Stimulated activated naive CD8-positive, alpha-beta T cell treated with anti-CD3 and anti-CD28 coated beads, Interleukin-15, Interleukin-2, amounts not matched to agents 100 U/mL and 50 U/mL, for 24 hours (primary cell): ENCODE measurements at regions not wholly inside any gene's neighbourhood (a gene's known extent, or its start where the extent isn't known, plus 50 kb on each side); places are given as distances from the start of the nearest gene placed in this dataset.

Source experiments
- ATAC-seq: fragments of 150-1000 bp; cut with Tn5 transposase; one replicate; pipeline ENCODE4 v1.10.0; 2021
- DNase-seq: peaks from one replicate; pipeline ENCODE4 v3.0.0; 2021

DNA sequence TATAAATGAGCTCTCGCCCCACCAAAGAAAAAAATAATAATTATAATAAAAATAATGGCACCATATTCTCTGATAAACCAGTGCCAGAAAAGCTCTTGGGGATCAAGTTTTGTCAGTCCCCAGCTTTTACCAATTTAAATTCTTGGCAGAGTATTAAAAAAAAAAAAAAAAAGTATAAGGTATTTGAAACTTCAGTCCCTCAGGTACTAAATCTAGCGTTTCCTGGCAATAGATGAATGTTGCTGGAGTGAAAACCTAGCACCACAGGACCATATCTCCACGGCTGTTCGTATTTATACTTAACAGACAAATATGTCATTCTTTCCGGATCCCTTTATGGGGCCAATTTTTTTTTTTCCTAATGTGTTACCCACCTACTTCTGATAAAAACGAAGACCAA is 646.2 kb downstream of the CCDC171 start:
- DNase-seq, result no peak

DNA sequence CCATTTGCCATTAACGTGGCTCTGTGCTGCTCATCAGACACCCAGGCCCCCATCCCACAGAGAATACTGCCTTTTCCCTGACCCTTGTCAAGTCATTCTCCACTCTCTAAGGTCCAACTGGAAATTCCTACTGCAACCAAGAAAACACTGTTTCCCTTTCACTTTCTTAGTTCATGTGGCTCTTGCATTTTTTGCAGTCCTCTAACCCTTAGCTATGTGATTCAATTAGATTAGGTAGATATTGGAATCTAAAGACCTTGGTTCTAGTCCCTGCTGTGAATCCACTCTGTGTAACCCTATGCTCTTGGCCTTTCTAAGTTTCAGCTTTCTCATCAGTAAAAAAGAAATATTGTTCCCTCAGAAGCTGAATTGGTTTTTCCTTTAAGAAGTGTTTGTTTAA is 649.4 kb downstream of the CCDC171 start:
- ATAC-seq (no peak), DNase-seq (no peak)

More for the DNA sequence above, 646.2 kb downstream of the CCDC171 start:
- no peak for ATAC-seq

DNA sequence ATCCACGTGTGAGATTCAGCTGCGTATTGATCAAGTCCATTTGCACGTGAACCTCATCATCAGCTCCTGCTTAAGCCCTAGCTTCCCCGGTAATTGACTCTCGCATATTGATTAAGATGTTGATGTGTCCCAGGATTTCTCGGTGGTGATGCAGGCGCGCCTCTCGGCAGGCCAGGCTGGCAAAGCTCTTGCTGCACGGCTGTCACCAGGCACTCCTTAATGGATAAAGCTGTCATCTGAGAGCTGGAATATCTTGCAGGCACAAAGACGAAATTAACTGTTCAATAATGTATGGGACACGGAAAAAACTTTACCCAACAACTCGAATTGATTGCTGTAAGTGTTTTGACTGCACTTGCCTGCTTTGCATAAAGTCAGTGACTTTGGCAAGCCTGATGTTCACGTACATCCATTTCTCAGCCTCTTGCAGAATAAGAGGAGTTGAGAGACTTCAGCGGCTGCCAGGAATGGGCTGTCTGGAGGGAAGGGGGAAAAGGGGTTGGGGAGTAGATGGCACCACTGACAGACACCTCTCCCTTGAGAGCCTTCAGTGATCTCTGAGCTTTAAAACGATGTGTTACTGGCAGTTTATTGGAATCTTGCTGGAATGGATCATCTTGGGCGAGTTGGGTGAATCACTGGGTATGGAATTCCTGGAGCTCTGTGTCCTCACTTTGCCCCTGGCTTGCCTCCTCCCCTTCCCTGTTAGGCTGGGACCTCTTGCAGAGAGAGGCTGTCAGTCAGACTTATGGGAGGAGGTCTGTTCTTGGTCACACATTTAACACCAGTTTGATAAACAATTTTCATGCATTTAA is 650.3 kb downstream of the CCDC171 start:
- DNase-seq, result no peak
- no peak for ATAC-seq

DNA sequence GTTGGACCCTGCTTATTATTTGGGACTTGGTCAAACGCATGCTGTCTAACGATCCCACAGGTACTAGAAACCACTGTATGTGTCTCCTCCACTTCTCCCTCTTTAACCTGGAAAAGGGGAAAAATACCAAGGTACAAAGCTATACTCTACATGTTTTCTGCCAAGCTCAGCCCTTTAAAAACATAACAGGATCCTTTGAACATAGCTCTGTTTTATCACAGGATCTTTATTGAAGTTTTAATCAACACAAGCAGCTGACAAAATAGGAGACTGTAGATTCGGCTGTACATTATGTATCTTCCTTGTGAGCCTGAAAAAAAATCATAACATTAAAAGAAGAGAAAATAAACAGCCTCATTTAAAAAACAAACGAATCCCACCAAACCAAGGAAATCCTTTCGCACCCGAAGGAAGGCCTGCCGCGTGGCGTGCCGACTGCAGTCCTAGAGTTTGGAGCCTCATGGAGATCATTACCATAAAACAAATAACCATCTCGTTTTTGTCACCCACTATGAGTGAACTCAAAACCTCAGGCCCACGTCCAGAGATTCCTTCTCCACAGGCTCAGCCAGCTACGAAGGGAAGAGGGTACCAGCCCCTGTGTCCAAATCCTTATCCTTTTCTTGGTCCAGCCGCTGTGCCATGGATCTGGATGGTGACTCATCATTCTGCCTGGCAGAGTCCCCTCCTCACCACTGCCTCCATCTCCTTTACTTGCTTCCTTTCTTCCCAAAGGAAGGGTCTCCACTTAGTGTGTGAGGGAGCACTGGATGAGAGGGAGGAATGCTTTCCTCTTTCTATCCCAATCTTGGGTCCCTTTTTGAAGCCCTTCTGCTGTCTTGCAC is 651.1 kb downstream of the CCDC171 start:
- DNase-seq (no peak), ATAC-seq (no peak)

DNA sequence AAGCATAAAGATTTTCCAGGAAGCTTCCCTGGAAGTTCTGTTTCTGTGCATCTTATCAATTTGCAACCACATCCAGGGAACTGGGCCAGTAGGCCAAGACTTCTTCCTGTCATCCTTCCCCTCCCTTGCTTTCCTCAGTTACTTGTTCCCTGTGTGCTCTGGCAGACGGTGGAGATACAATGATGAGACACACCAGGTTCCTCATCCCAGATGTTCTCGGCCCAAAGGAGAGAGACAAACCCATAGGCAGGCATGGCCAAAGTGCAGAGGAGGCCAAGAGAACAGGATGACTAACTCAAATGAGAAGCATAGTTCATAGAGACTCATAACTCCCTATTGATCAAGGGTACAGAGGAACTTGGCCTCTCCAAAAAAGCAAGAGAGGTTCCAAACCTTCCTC is 652.6 kb downstream of the CCDC171 start:
- no peak for ATAC-seq

DNA sequence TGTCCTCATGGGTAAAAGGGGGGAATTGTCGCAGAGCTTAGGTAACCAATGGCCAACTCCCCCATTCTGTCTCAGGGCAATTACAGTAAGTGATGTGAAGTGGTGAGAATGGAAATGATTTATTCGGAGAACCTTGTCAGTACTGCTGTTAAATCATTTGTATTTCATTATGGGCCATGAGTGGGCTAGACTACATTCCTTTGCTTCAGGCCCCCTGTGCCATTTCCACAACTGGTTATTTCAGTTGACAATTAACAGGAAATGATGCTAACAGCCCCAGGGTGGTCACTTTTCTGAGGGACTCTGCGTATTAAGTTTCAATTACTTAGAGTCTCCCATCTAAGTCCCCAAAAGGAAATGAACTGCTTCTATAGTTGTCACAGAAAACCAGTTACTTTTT is 653.7 kb downstream of the CCDC171 start:
- ATAC-seq (no peak), DNase-seq (no peak)

More for the DNA sequence above, 652.6 kb downstream of the CCDC171 start:
- DNase-seq, result no peak

DNA sequence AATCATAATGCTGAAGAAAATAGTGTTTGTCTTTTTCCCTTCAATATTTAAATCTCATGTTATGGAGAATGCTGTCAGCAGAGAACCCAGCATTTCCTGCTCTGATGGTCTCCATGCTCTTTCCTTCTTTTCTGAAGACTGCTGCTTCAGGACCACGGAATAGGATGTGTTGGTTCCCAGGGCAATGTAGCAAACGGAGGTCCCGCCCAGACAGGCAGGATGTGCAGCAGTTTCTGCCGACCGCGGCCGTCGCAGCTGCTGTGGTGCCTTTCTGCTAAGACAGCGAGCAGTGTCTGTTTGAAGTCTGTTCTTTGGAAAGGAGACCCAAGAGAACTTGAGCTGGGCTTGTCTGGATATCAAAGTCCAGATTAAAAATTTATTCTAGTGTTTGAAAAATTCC is 654.3 kb downstream of the CCDC171 start:
- ATAC-seq, result no peak

DNA sequence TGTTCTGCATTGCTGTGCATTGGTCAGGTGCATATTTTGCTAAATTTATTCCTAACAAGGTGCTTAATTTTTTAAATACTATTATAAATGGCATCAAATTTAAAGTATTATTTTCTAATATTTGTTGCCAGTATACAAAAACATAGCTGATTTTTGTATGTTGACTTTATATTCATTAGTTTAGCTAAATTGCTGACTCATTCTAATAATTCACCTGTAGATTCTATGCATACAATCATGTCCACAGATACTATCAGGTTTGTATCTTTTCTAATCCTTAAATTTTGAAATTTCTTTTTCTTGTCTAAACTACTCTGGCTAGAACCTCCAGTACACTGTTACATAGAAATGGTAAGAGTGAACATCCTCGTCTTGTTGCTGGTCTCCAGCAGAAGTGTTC is 657.6 kb downstream of the CCDC171 start:
- DNase-seq (no peak), ATAC-seq (no peak)

More for the DNA sequence above, 654.3 kb downstream of the CCDC171 start:
- peak; percentile 43 for DNase-seq

DNA sequence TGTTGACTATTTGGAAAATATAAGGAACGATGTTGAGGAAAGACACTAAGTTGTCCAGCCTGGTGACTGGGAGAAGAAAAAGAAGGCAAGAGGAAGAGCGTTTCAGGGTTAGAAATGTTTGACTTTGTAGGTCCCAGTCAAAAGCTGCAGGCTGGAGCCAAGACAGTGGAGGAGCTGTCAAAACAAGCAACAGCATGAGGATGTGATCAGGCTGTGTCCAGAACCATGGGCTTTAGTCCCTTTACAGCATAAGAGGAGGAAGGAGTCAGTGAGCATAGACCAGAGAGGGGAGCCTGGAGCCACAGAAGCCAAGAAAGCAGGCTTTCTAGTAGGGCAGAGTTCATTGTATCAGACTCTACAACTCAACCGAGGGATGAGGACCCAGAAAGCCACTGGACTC is 658.5 kb downstream of the BNC2 start:
- ATAC-seq (no peak), DNase-seq (no peak)

DNA sequence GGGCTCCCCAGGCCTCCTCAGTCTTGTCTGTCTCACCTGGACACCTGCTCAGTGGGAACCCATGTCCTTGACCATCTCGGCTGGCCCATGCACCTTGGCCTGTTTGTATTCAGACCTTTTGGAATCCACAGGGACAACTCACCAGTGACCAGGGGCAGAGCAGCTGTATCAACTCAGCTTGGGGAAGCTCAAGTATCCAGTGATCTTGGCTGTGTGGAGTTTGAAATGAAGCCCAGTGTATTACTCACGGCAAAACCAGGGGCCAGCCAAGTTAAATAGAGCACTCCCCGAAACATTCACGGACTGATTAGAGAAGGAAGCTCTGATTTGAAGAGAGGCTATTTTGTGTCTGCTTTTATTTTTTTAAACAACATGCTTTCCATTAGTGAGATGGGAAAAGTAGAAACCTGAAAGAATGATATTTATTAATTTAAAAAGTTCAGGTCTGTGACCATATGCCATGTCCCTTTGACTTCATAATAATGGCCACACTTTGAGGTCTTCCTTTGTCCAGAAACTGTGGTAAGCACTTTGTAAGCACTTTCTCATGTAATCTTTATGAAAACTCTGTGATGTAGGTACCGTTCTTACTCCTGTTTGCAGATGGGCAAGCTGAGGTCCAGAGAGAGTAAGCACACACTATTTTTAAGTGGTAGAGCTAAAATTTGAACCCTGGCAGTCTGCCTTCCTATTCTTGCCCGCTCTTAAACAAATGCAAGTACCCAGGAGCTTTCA is 656.5 kb downstream of the BNC2 start:
- DNase-seq (no peak), ATAC-seq (no peak)

DNA sequence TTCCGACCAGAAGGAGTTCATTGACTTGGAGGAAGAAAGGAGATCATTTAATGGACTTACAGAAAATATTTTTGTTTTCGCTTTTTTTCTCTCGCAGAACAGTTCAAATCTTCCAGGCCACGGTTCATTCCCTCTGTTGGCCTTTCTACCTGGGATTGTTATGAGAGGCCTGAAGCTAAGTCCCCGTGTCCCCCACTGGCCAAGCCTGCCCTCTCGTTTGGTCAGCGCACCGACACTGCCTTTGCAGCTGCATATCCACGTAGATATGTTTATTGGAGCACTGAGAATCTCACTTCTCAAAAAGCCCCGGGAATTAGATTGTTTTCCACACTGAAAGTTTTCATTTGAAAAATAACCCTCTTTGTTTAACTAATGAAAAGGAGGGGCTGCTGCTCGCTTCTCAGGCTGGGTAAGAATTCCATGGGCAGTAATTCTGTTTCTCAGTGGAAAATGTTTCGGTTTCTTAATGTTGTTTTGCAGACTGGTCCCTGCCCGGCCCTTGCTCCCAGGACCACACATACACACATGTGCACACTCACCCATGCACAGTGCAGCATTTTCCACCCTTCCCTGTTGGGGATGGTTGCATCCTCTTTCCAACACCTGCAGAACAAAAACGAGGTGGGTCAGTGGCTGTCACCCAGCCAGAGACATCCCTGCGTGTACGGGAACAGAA is 655.7 kb downstream of the BNC2 start:
- DNase-seq (no peak), ATAC-seq (no peak)

DNA sequence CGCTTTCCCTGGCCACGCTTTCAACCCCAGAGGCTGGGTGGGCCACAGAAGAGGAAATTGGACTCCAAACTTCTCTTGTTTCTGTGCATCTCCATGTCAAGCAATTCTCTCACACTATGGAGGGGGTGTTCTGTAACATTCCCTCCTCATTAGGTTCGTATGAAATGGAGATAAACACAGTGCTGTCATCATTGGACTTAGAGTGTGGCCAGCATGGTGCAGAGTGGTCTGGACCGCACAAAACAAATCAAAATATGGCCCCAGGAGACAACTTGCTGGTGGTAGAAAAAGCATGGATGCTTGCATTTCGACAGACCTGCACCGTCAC is 655.2 kb downstream of the BNC2 start:
- ATAC-seq (no peak), DNase-seq (no peak)

DNA sequence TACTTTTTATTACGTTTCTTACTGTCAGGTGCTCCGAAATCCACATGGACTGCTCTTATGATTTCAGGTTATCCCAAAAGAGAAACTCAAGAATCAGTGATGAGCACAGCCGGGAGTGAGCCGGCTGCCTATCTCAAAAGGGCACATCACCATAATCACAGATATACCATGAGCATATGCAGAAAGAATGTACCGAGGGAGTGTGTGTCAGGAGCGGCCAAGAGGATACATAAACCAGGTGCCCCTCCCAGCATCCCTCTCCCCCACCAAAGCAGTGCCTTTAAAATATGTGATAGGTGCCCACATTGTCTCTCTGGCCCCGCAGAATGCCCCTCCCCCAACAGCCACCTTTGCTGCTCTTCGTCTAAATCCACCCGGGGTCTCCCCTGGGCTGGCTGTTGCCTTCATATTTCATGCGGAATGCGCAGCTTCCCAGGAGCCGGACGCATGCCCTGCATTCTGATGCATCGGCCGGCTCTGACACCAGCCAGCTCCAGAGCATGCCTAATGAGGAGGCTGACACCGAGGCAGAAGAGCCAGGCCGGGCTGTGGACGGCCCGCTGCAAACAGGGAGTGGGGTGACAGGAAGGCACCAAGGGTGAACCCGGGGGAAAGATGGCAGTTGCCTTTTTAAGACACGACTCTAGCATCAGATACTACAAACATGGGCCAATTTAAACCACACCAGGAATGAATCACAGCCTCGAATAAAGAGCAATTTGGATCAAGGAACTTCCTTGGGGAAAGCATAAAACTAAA is 652.3 kb downstream of the BNC2 start:
- ATAC-seq (no peak), DNase-seq (no peak)

DNA sequence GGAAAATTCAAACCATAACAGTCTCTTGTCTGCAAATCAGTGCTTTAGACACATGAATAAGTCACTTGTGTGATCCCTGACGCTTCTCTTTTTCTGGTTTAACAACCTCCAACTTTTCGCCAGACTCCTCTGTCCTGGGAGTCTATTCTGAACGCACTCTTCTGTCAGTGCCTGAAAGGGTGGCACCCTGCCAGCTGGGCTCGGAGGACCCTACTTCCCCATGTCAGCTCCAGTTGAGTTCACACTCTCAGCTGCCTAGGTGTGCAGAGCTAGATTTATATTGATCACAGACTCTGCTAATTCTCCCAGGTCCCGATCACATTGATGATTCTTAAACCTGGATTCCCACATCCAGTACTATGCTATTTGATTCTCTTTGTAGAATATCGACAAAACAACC is 649.1 kb downstream of the BNC2 start:
- no peak for ATAC-seq

DNA sequence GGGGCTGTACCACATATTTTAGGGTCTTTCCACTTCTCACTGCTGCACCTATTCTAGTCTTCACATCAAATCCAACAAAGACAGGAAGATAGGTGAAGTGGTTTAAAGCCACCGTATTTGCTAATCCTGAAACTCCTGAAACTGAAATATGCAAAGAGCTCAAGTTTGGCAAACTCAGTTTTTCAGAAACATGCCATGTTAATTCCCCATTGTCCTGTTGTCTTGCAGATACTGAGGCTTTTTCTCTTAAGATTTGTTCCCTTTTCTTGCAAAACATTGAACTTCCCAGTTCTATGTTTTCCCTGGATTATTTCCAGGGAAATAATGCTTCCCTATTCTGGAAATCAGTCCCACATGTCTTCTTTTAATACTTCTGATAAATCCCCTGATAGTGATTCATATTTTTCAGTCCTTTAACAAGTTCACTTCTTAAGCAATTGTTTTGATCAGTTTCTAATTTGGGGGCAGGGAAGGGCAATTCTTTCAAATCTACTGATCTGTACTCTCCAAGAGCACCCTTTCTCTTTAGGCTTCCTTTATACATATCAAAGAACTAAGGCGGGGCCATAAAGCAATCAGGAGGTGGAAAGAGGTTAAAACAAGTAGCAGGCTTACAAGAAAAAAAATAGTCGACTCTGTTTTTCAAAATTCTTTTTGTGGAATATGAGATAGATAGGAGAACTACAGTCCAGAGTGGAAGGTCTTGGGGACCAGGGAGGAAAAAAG is 648.5 kb downstream of the BNC2 start:
- ATAC-seq (no peak), DNase-seq (no peak)

More for the DNA sequence above, 649.1 kb downstream of the BNC2 start:
- DNase-seq, result no peak

DNA sequence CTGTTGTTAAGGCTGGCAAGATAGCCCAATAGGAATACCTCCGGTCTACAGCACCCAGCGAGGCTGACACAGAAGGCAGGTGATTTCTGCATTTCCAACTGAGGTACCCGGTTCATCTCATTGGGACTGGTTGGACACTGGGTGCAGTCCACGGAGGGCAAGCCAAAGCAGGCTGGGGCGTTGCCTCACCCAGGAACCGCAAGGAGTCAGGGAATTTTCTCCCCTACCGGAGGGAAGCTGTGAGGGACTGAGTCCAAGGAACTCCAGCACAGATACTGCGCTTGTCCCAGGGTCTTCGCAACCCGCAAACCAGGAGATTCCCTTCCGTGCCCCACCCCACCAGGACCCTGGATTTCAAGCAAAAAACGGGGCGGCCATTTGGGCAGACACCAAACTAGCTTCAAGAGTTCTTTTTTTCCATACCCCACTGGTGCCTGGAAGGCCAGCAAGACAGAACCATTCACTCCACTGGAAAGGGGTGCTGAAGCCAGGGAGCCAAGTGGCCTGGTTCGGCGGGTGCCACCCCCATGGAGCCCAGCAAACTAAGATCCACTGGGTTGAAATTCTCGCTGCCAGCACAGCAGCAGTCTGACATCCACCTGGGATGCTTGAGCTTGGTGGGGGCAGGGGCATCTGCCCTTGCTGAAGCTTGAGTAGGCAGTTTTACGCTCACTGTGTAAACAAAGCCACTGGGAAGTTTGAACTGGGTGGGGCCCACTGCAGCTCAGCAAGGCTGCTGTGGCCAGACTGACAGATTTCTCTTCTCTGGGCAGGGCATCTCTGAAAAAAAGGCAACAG is 647.2 kb downstream of the BNC2 start:
- ATAC-seq (no peak), DNase-seq (no peak)

DNA sequence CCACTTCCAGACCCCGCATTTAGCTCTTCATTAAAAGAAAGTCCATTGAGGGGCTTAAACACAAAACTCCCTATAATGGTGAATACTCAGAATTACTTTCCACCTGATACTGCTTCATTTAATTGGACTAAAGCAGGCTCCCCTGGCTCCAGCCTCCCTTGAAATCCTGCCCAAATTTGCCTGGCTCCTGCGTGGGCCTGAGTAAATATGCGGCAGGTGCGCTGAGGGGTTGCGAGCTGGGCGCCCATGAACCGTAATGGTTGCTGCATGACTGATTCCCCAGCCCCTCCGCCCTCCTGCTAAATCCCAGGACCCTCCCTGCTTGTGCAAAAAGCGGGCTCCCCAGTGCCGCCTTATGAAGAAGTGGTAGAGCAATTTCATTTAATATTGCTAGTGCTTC is 639.7 kb downstream of the BNC2 start:
- DNase-seq (no peak), ATAC-seq (no peak)

DNA sequence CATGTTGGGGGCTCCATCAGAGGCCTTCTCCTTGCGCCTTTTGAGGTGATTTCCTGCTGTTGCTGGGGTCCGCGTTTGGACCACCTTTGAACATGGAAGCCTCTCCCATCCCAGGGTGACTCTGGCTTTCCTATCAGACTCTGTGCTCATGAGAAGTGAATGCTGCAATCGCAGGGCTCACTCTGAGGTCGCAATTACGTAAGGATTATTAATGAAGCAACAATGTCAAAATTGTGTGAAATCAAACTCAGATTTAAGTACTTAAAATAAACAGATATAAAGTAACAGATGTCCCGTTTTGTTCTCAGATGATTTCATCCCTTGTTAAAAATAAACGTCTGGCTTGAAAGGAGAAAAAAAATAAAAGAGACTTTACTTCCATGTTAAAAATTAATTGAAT is 634.2 kb downstream of the BNC2 start:
- DNase-seq, result no peak
- no peak for ATAC-seq

DNA sequence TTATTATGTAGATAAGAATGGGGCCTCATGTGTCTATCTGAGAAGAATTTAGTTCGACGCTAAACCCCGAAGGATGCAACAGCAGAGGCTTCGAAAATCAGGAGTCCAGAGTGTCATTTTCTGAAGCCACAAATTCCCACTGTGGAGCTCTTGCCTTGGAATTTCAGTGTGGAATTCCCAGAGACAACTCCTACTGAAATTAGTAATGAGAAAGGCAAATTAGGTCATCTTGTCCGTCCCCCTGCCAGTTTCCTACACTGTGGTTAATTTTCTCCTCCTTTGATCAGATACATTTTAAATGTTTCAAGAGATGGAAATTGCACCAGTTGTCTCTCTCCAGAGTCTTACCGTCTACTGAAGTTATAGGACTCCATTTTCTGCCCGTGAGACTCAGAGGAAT is 633.6 kb downstream of the BNC2 start:
- no peak for ATAC-seq
- DNase-seq, result no peak

DNA sequence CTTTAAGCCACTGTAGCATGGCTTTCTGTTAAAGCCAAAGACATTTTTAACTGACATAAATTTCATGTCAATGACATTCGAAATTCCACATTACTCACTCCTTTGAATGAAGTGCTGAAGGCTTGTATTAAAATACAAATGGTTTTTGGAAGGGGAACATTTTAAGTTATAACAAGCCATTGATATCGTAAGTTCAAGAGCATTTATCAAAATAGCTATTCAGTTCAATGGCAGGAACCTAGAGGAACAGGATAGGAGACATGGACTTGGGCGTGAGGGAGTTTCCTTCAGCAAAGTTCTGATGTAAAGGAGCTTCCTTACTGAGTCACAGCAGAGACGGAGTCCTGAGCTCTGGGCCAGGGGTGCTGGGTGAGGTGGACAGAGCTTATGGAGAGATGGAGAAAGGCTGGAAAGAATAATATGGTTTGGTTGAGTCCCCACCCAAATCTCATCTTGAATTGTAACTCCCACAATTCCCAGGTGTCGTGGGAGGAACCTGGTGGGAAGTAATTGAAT is 631.8 kb downstream of the BNC2 start:
- DNase-seq, result no peak
- ATAC-seq, result no peak
